OCI-LY7 (cell line): ENCODE measurements at regions not wholly inside any gene's neighbourhood (a gene's known extent, or its start where the extent isn't known, plus 50 kb on each side); places are given as distances from the start of the nearest gene placed in this dataset.

Experiments used
- CTCF ChIP-seq: fragments of 200-600 bp; sonication (generic); conservative IDR thresholded peaks from 2 replicates; pipeline ENCODE4 v1.5.1; 2014; ENCODE audit warnings: mild to moderate bottlenecking, antibody characterized with exemption, low read length, moderate library complexity, mixed read lengths
- EZH2phosphoT487 ChIP-seq: fragments of 200-600 bp; sonication (generic); IDR thresholded peaks from 2 replicates; pipeline ENCODE4 v1.6.1; 2018; ENCODE audit warnings: low read depth, borderline replicate concordance, mild to moderate bottlenecking, mixed run types, antibody characterized with exemption, low read length, moderate library complexity, mixed read lengths

- no peak for TF ChIP-seq CTCF
- TF ChIP-seq EZH2phosphoT487: no peak
Measured at GRCh38 chr3:104436506-104436905, 930.2 kb upstream of the ALCAM start.
